ENCODE measurements at regions not wholly inside any gene's neighbourhood (a gene's known extent, or its start where the extent isn't known, plus 50 kb on each side); places are given as distances from the start of the nearest gene placed in this dataset.

DNA sequence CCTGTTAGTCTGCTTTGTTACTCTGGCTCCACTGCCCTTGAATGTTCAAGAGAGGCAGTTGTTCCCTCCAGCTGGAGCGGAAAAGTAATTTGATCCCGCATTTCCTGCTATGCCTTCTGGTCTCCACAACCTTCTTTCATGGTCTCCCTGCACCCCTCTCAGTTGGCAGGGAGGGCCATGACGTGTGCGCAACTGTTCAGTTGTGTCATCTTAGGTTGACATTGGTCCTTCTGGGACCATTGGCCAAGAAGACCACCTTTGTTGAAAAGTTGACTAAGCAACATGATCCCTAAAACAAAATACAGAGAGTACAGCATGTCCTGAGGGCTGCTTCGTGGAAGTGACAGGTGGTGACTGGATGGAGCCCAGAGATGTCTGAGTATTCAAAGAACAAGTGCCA is 192.5 kb upstream of the TUT7 start:
- TF ChIP-seq POLR2A (IDR thresholded peaks at IDR 0.05), result no peak
- TF ChIP-seq, protein P1, sequence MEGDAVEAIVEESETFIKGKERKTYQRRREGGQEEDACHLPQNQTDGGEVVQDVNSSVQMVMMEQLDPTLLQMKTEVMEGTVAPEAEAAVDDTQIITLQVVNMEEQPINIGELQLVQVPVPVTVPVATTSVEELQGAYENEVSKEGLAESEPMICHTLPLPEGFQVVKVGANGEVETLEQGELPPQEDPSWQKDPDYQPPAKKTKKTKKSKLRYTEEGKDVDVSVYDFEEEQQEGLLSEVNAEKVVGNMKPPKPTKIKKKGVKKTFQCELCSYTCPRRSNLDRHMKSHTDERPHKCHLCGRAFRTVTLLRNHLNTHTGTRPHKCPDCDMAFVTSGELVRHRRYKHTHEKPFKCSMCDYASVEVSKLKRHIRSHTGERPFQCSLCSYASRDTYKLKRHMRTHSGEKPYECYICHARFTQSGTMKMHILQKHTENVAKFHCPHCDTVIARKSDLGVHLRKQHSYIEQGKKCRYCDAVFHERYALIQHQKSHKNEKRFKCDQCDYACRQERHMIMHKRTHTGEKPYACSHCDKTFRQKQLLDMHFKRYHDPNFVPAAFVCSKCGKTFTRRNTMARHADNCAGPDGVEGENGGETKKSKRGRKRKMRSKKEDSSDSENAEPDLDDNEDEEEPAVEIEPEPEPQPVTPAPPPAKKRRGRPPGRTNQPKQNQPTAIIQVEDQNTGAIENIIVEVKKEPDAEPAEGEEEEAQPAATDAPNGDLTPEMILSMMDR (IDR thresholded peaks at IDR 0.05), result no peak
